CD14-positive monocyte (primary cell): ENCODE measurements at regions not wholly inside any gene's neighbourhood (a gene's known extent, or its start where the extent isn't known, plus 50 kb on each side); places are given as distances from the start of the nearest gene placed in this dataset.

Experiments used
- DNase-seq, 3 donors: peaks; one replicate each; pipeline ENCODE4 v3.0.0-alpha.2; 2011 to 2022
- H2AFZ ChIP-seq: 2 replicates; pipeline ENCODE4 v1.6.0; 2012; ENCODE audit warnings: mild to moderate bottlenecking, low read depth, low read length, inconsistent platforms; ENCODE audit not compliant: insufficient read depth, poor library complexity, severe bottlenecking
- H3K27ac ChIP-seq, 2 donors: 1 replicate in 1 of 2; 2 replicates in 1 of 2; pipeline ENCODE4 v1.5.1; 2012 to 2013; ENCODE audit warnings: low read length in 2 of 2, control low read depth in 1 of 2, inconsistent platforms in 1 of 2, low read depth in 1 of 2, mild to moderate bottlenecking in 1 of 2
- H3K27me3 ChIP-seq, 2 donors: one replicate each; pipeline versions ENCODE4 v1.6.0 to v1.6.1; 2011 to 2013; ENCODE audit warnings: low read length in 2 of 2; ENCODE audit not compliant: control insufficient read depth in 2 of 2, insufficient read depth in 2 of 2
- H3K36me3 ChIP-seq, 2 donors: replicated peaks in 1 of 2; 1 replicate in 1 of 2; 2 replicates in 1 of 2; pipeline versions ENCODE4 v1.5.1 to v1.6.1; 2012 to 2013; ENCODE audit warnings: low read length in 2 of 2, control low read depth in 1 of 2, inconsistent platforms in 1 of 2, mild to moderate bottlenecking in 1 of 2; ENCODE audit not compliant: insufficient read depth in 2 of 2, control insufficient read depth in 1 of 2
- H3K4me1 ChIP-seq, 2 donors: 1 replicate in 1 of 2; 2 replicates in 1 of 2; pipeline versions ENCODE4 v1.5.1 to v1.6.1; 2012 to 2013; ENCODE audit warnings: low read length in 2 of 2, control low read depth in 1 of 2, inconsistent platforms in 1 of 2, mild to moderate bottlenecking in 1 of 2, moderate library complexity in 1 of 2; ENCODE audit not compliant: insufficient read depth in 2 of 2, control insufficient read depth in 1 of 2
- H3K4me2 ChIP-seq: replicated peaks from 2 replicates; pipeline ENCODE3; 2012; ENCODE audit warnings: low read length, moderate library complexity, mild to moderate bottlenecking; ENCODE audit not compliant: poor library complexity, severe bottlenecking; ENCODE audit errors: extremely low read depth
- H3K4me3 ChIP-seq, 3 experiments: fragments of 200-600 bp in 1 of 3; sonication (generic) in 1 of 3; replicated peaks in 1 of 3; 1 replicate in 2 of 3; 2 replicates in 1 of 3; pipeline ENCODE4 v1.5.1; 2011 to 2013; ENCODE audit warnings: low read length in 3 of 3, mild to moderate bottlenecking in 3 of 3, control low read depth in 2 of 3, low read depth in 2 of 3, inconsistent platforms in 1 of 3, moderate library complexity in 1 of 3
- H3K79me2 ChIP-seq: 2 replicates; pipeline ENCODE4 v1.6.0; 2012; ENCODE audit warnings: mild to moderate bottlenecking, control low read depth, inconsistent platforms, low read length, moderate library complexity; ENCODE audit not compliant: insufficient read depth
- H3K9ac ChIP-seq: 2 replicates; pipeline ENCODE4 v1.6.0; 2017; ENCODE audit warnings: low read length, mild to moderate bottlenecking; ENCODE audit not compliant: insufficient read depth, poor library complexity, severe bottlenecking
- H3K9me3 ChIP-seq, 2 donors: replicated peaks in 1 of 2; 1 replicate in 1 of 2; 2 replicates in 1 of 2; pipeline versions ENCODE4 v1.5.1 to v1.6.1; 2012 to 2013; ENCODE audit warnings: low read length in 2 of 2, control low read depth in 1 of 2; ENCODE audit not compliant: control insufficient read depth in 1 of 2, insufficient read depth in 1 of 2
- H4K20me1 ChIP-seq: 2 replicates; pipeline ENCODE4 v1.6.0; 2012; ENCODE audit warnings: mild to moderate bottlenecking, low read length, control low read depth, moderate library complexity; ENCODE audit not compliant: insufficient read depth
- H3K27ac Mint-ChIP-seq, 7 donors: one replicate each; pipeline ENCODE4 v1.8.0; 2020; ENCODE audit warnings: mild to moderate bottlenecking in 7 of 7, mixed read lengths in 7 of 7, moderate library complexity in 6 of 7, inconsistent platforms in 2 of 7
- H3K27me3 Mint-ChIP-seq, 3 donors: one replicate each; pipeline ENCODE4 v1.8.0; 2021 to 2022; ENCODE audit warnings: low read depth in 3 of 3, mild to moderate bottlenecking in 3 of 3, mixed read lengths in 3 of 3, moderate library complexity in 3 of 3, inconsistent platforms in 1 of 3
- H3K36me3 Mint-ChIP-seq, 2 donors: one replicate each; pipeline ENCODE4 v1.8.0; 2020; ENCODE audit warnings: mixed read lengths in 2 of 2, inconsistent platforms in 1 of 2, mild to moderate bottlenecking in 1 of 2
- H3K4me1 Mint-ChIP-seq: one replicate; pipeline ENCODE4 v1.8.0; 2020; ENCODE audit warnings: mild to moderate bottlenecking, mixed read lengths
- H3K4me3 Mint-ChIP-seq, 2 donors: one replicate each; pipeline ENCODE4 v1.8.0; 2020; ENCODE audit warnings: mild to moderate bottlenecking in 2 of 2, mixed read lengths in 2 of 2, moderate library complexity in 1 of 2
- H3K9me3 Mint-ChIP-seq, 7 donors: one replicate each; pipeline ENCODE4 v1.8.0; 2020 to 2022; ENCODE audit warnings: mixed read lengths in 7 of 7, mild to moderate bottlenecking in 6 of 7, moderate library complexity in 6 of 7, inconsistent platforms in 2 of 7
- CTCF ChIP-seq: fragments of 200-600 bp; IDR thresholded peaks from one replicate; pipeline ENCODE4 v1.8.0; 2022; ENCODE audit warnings: antibody characterized with exemption, mild to moderate bottlenecking
- WGBS: methylation state at CpG from one replicate; pipeline ENCODE4 v1.1.5; 2013; ENCODE audit warnings: missing lambda C conversion rate; ENCODE audit not compliant: insufficient coverage; 5-methylcytosine and 5-hydroxymethylcytosine counted together
- intact Hi-C, 2 donors: fragments of 100-400 bp; cut with micrococcal nuclease; formaldehyde crosslinking; loops; one replicate each; pipeline versions ENCODE4 v1.15.0 to v1.15.1; 2023

DNA sequence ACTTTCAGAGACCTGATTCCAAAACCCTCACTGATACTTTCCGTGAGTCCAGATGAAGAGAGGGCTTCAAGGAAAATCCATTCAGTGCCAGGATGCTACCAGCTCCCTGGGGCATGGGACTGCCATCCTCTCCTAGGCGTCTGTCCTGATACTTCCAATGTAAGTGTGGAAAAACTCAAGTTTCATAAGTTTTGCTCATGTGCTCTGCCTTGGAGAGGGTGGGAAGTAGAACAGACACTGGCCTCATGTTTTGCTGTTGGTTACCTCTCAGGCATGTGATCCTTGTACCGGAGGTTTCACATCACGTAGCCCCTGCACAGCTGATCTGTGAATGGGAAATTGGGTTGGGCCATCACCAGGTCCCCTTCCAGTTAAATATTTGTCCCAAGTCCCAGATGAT, 517.1 kb downstream of the RPS24 start:
- Mint-ChIP-seq H3K4me3 (no peak overlapping the region), H3K36me3 (no peaks in the 10 kb centered on the region), H3K9me3 (peaks cover 4 to 14% (median 6%) of the 10 kb centered on the region in 7 donors), H3K27me3 (peaks cover 0 to 4% (median 1%) of the 10 kb centered on the region in 3 donors), H3K4me1 (peaks cover 14% of the 10 kb centered on the region), H3K27ac (no peak overlapping the region)
- Histone ChIP-seq H4K20me1 (no peaks in the 10 kb centered on the region), H3K27ac (no peak overlapping the region), H3K4me3 (no peak overlapping the region), H3K27me3 (no peaks in the 10 kb centered on the region), H3K79me2 (no peaks in the 10 kb centered on the region), H3K4me1 (no peaks in the 10 kb centered on the region), H3K9ac (no peak overlapping the region), H2AFZ (no peak overlapping the region), H3K4me2 (no peak overlapping the region), H3K36me3 (no peaks in the 10 kb centered on the region), H3K9me3 (peaks cover 0 to 3% of the 10 kb centered on the region in 2 donors)
- no peak for TF ChIP-seq CTCF
- intact Hi-C loops: no loop called here
- 100% methylated on average over 2 of the region's 4 CpGs for WGBS
- DNase-seq: no peak

GRCh38 chr10:78551184-78552005, 517.4 kb upstream of the ZMIZ1 start:
- intact Hi-C loops: no loop called here
- Mint-ChIP-seq H3K9me3 (peaks cover 4 to 19% (median 6%) of the 10 kb centered on the region in 7 donors), H3K4me1 (peaks cover 14% of the 10 kb centered on the region), H3K27ac (no peak overlapping the region), H3K4me3 (no peak overlapping the region), H3K27me3 (peaks cover 0 to 7% (median 1%) of the 10 kb centered on the region in 3 donors), H3K36me3 (no peaks in the 10 kb centered on the region)
- 93% methylated on average over 3 of the region's 10 CpGs for WGBS
- no peaks in the 10 kb centered on the region for H3K4me1 ChIP-seq
- H3K79me2 ChIP-seq: no peaks in the 10 kb centered on the region
- no peaks in the 10 kb centered on the region for H3K27me3 ChIP-seq
- peaks cover 0 to 3% of the 10 kb centered on the region in 2 donors for H3K9me3 ChIP-seq
- no peak overlapping the region for H3K9ac ChIP-seq
- no peak for TF ChIP-seq CTCF
- no peaks in the 10 kb centered on the region for H4K20me1 ChIP-seq
- H3K36me3 ChIP-seq: no peaks in the 10 kb centered on the region
- no peak for DNase-seq
- no peak overlapping the region for H3K4me2 ChIP-seq
- no peak overlapping the region for H3K4me3 ChIP-seq
- no peak overlapping the region for H2AFZ ChIP-seq
- no peak overlapping the region for H3K27ac ChIP-seq
